ENCODE measurements at regions not wholly inside any gene's neighbourhood (a gene's known extent, or its start where the extent isn't known, plus 50 kb on each side); places are given as distances from the start of the nearest gene placed in this dataset.

- TF ChIP-seq CTCF (IDR thresholded peaks at IDR 0.05; ENCODE audit: insufficient read depth, low read depth, low read length) (no peak), EZH2 (IDR thresholded peaks at IDR 0.05; ENCODE audit: insufficient read depth, low read length) (no peak)
Observed at GRCh38 chr1:87723193-87723592, 394.5 kb downstream of the LMO4 start.
